ENCODE measurements at regions not wholly inside any gene's neighbourhood (a gene's known extent, or its start where the extent isn't known, plus 50 kb on each side); places are given as distances from the start of the nearest gene placed in this dataset.
"Not testable (repeated sequence)": the region's sequence is repeated elsewhere in the genome, so short reads cannot be mapped to it uniquely, and the experiment has no call there.

GRCh38 chr7:46264646-46265045 is 343.6 kb upstream of the IGFBP3 start:
- in situ Hi-C loops (cut with MboI; ENCODE audit: low sequenced_read_pairs) (no loop called here), intact Hi-C loops (cut with micrococcal nuclease) (no loop called here), dilution Hi-C loops (cut with HindIII; ENCODE audit: low sequenced_read_pairs, unreplicated experiment) (no loop called here)
- Histone ChIP-seq H3K56ac (ENCODE audit: extremely low read depth, insufficient read depth, low read length) (no peak overlapping the region), H4K5ac (ENCODE audit: low read depth, low read length) (no peak overlapping the region), H2AK9ac (replicated peaks; ENCODE audit: low read depth, low read length, poor library complexity) (no peak overlapping the region), H2AFZ (replicated peaks; ENCODE audit: low read length, poor library complexity) (no peak overlapping the region), H3K27me3 (ENCODE audit: control insufficient read depth, insufficient read depth, low read length) (no peaks in the 10 kb centered on the region), H2BK15ac (ENCODE audit: low read depth, low read length) (no peak overlapping the region), H3K14ac (replicated peaks; ENCODE audit: low read depth, low read length) (no peak overlapping the region), H3K36me3 (ENCODE audit: control insufficient read depth, insufficient read depth, low read length) (no peaks in the 10 kb centered on the region), H3K4me3 (ENCODE audit: insufficient read depth, low read depth, low read length) (no peak overlapping the region), H4K91ac (ENCODE audit: insufficient read depth, low read depth, low read length) (no peak overlapping the region), H2BK5ac (ENCODE audit: low read depth, low read length, poor library complexity, severe bottlenecking) (no peak overlapping the region), H3K9ac (ENCODE audit: low read depth, low read length) (no peak overlapping the region), H3K9me1 (ENCODE audit: insufficient read depth, low read length) (0 out of 2 replicates have a peak, but pooled peaks cover 3% of the 10 kb centered on the region), H2BK120ac (ENCODE audit: low read depth, low read length) (no peak overlapping the region), H2AK5ac (ENCODE audit: low read depth, low read length) (no peak overlapping the region), H3K79me1 (ENCODE audit: low read depth in 1 of 2, low read length in 2 of 2) (no peaks in the 10 kb centered on the region), H3K4ac (ENCODE audit: low read depth, low read length) (no peak overlapping the region), H3K9me3 (ENCODE audit: control insufficient read depth, insufficient read depth, low read length) (peaks cover 6% of the 10 kb centered on the region), H3K4me2 (ENCODE audit: low read depth, low read length) (no peak overlapping the region), H4K20me1 (ENCODE audit: insufficient read depth, low read length) (no peaks in the 10 kb centered on the region), H3K27ac (ENCODE audit: insufficient read depth, low read length) (no peak overlapping the region), H3K4me1 (ENCODE audit: control insufficient read depth, insufficient read depth, low read length) (peaks cover 4% of the 10 kb centered on the region; the same call in 1 of the 2 replicates), H3K18ac (ENCODE audit: low read depth, low read length) (no peak overlapping the region), H4K8ac (ENCODE audit: low read depth in 2 of 2, low read length in 2 of 2) (no peak overlapping the region), H2BK20ac (ENCODE audit: low read depth, low read length) (no peak overlapping the region), H3K23ac (ENCODE audit: low read depth, low read length) (no peak overlapping the region)
- ATAC-seq (ENCODE audit: low read depth) (no peak), DNase-seq (no peak)
- no peak for TF ChIP-seq MAFK (IDR thresholded peaks at IDR 0.05; ENCODE audit: low read depth, low read length)
- no CpG with 5 or more reads among the region's 2 CpGs for WGBS, 2 experiments (ENCODE audit: extremely low coverage in 2 of 2, insufficient read length in 1 of 2)
- BruUV-seq (replicated peaks): no TSS peak
- CTCF ChIA-PET: no interaction called here
- POLR2A ChIA-PET (ENCODE audit: unreplicated experiment): no interaction called here

- H2AK9ac ChIP-seq (replicated peaks; ENCODE audit: low read depth, low read length, poor library complexity); H3K23ac ChIP-seq (ENCODE audit: low read depth, low read length); H3K9me1 ChIP-seq (ENCODE audit: insufficient read depth, low read length); H3K4me1 ChIP-seq (ENCODE audit: control insufficient read depth, insufficient read depth, low read length); H4K20me1 ChIP-seq (ENCODE audit: insufficient read depth, low read length); H3K4me3 ChIP-seq (ENCODE audit: insufficient read depth, low read depth, low read length); H3K36me3 ChIP-seq (ENCODE audit: control insufficient read depth, insufficient read depth, low read length); H3K4me2 ChIP-seq (ENCODE audit: low read depth, low read length); H3K18ac ChIP-seq (ENCODE audit: low read depth, low read length); H3K56ac ChIP-seq (ENCODE audit: extremely low read depth, insufficient read depth, low read length); H3K27ac ChIP-seq (ENCODE audit: insufficient read depth, low read length); H2BK5ac ChIP-seq (ENCODE audit: low read depth, low read length, poor library complexity, severe bottlenecking); H2BK120ac ChIP-seq (ENCODE audit: low read depth, low read length); intact Hi-C loops (cut with micrococcal nuclease); H4K5ac ChIP-seq (ENCODE audit: low read depth, low read length); CTCF ChIA-PET; H3K9ac ChIP-seq (ENCODE audit: low read depth, low read length); H3K27me3 ChIP-seq (ENCODE audit: control insufficient read depth, insufficient read depth, low read length); BruUV-seq (replicated peaks); H3K79me1 ChIP-seq (ENCODE audit: low read depth in 1 of 2, low read length in 2 of 2); H3K9me3 ChIP-seq (ENCODE audit: control insufficient read depth, insufficient read depth, low read length); H4K91ac ChIP-seq (ENCODE audit: insufficient read depth, low read depth, low read length); dilution Hi-C loops (cut with HindIII; ENCODE audit: low sequenced_read_pairs, unreplicated experiment); H3K4ac ChIP-seq (ENCODE audit: low read depth, low read length); H3K14ac ChIP-seq (replicated peaks; ENCODE audit: low read depth, low read length); POLR2A ChIA-PET (ENCODE audit: unreplicated experiment); H2BK20ac ChIP-seq (ENCODE audit: low read depth, low read length); ATAC-seq (ENCODE audit: low read depth); DNase-seq; H2AK5ac ChIP-seq (ENCODE audit: low read depth, low read length); H2BK15ac ChIP-seq (ENCODE audit: low read depth, low read length); H2AFZ ChIP-seq (replicated peaks; ENCODE audit: low read length, poor library complexity); H4K8ac ChIP-seq (ENCODE audit: low read depth in 2 of 2, low read length in 2 of 2); in situ Hi-C loops (cut with MboI; ENCODE audit: low sequenced_read_pairs): not testable (repeated sequence)
- no CpG with 5 or more reads among the region's 9 CpGs for WGBS, 2 experiments (ENCODE audit: extremely low coverage in 2 of 2, insufficient read length in 1 of 2)
These were observed 340.6 kb upstream of the IGFBP3 start for GRCh38 chr7:46261638-46262037.

All from IMR-90 (cell line).